Ascending aorta (tissue), 2 donors: ENCODE measurements at regions not wholly inside any gene's neighbourhood (a gene's known extent, or its start where the extent isn't known, plus 50 kb on each side); places are given as distances from the start of the nearest gene placed in this dataset.

Experiments
- DNase-seq, 2 donors: peaks; one replicate each; pipeline ENCODE4 v3.0.0-alpha.2; 2019; ENCODE audit warnings: low spot score in 2 of 2
- H3K27ac ChIP-seq, 2 donors: fragments of 200-600 bp; sonication (generic); one replicate each; pipeline ENCODE4 v1.5.1; 2016 to 2017; ENCODE audit warnings: mild to moderate bottlenecking in 1 of 2
- H3K27me3 ChIP-seq: fragments of 200-600 bp; sonication (generic); one replicate; pipeline ENCODE4 v1.5.1; 2017
- H3K36me3 ChIP-seq, 2 donors: fragments of 200-600 bp; sonication (generic); one replicate each; pipeline ENCODE4 v1.5.1; 2016
- H3K4me1 ChIP-seq, 2 donors: fragments of 200-600 bp; sonication (generic); one replicate each; pipeline ENCODE4 v1.5.1; 2016 to 2017; ENCODE audit warnings: mild to moderate bottlenecking in 1 of 2
- H3K4me3 ChIP-seq, 2 donors: fragments of 200-600 bp; sonication (generic); one replicate each; pipeline ENCODE4 v1.5.1; 2016 to 2017; ENCODE audit warnings: mild to moderate bottlenecking in 1 of 2
- H3K9me3 ChIP-seq, 2 donors: fragments of 200-600 bp; sonication (generic); one replicate each; pipeline ENCODE4 v1.5.1; 2016
- intact Hi-C: fragments of 100-400 bp; cut with DNase I; formaldehyde crosslinking; loops from one replicate; pipeline ENCODE4 v1.15.1; 2023
- TF ChIP-seq, protein P1 (sequence below), 3 experiments: fragments of 200-600 bp in 2 of 3; fragments of 450-650 bp in 1 of 3; sonication (generic) in 2 of 3; IDR thresholded peaks; one replicate each; pipeline ENCODE4 v1.5.1; 2016 to 2019; ENCODE audit warnings: antibody characterized with exemption in 3 of 3, mild to moderate bottlenecking in 1 of 3, moderate library complexity in 1 of 3

DNA sequence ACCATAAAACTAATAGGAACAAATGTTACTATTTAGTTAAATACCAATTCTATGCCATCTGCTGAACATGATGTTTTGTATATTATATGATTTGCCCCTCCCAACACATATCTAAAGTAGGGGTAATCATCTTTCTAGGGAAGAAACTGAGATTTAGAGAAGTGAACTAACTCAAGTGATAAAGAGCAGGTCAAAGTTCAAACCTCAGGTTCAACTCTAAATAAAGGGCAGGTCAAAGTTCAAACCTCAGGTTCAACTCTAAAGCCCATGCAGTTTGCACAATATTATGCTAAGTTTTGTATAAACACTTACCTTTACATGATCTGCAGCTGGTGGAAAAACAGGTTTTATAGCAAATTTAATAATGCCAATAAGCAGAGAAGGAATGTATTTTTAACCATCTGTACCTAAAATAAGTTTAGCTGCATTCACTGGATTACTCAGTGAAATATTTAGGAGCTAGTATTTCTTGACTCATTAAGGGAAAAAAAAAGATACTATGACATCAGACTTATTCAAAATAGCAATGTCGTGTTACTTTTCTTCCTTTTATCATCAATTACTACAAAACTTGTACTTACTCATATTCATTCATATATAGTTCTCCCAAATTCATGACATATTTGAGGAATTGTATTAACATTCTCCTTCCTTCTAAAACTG, 1194.3 kb upstream of the CELF2 start:
- no peaks in the 10 kb centered on the region for H3K36me3 ChIP-seq
- no peak overlapping the region for H3K4me3 ChIP-seq
- no peak overlapping the region for H3K27ac ChIP-seq
- no peaks in the 10 kb centered on the region for H3K27me3 ChIP-seq
- no peak for DNase-seq
- no peaks in the 10 kb centered on the region for H3K9me3 ChIP-seq
- H3K4me1 ChIP-seq = no peaks in the 10 kb centered on the region
- TF ChIP-seq, protein P1, sequence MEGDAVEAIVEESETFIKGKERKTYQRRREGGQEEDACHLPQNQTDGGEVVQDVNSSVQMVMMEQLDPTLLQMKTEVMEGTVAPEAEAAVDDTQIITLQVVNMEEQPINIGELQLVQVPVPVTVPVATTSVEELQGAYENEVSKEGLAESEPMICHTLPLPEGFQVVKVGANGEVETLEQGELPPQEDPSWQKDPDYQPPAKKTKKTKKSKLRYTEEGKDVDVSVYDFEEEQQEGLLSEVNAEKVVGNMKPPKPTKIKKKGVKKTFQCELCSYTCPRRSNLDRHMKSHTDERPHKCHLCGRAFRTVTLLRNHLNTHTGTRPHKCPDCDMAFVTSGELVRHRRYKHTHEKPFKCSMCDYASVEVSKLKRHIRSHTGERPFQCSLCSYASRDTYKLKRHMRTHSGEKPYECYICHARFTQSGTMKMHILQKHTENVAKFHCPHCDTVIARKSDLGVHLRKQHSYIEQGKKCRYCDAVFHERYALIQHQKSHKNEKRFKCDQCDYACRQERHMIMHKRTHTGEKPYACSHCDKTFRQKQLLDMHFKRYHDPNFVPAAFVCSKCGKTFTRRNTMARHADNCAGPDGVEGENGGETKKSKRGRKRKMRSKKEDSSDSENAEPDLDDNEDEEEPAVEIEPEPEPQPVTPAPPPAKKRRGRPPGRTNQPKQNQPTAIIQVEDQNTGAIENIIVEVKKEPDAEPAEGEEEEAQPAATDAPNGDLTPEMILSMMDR (IDR thresholded peaks at IDR 0.05) = no peak
- intact Hi-C loops = no loop called here

DNA sequence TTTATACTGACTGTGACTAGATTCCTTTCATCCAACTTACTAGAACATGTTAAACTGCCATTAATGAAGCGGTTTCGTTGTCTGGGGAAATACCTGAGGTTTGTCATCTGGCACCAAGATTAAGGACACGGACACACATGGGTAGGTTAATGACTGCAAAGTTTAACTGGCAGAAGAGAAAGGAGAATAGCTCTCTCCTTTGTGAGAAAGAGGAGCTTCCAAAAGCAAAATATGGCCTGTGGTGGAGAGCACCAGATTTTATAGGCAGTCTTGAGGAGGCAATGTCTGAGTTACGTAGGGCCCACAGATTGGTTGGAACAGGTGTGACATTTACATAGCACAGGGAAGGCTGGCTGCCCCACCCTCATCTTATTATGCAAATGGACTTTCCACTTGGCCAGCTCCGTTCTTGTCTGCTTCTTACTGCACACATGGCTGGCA, 1193.0 kb upstream of the CELF2 start:
- Histone ChIP-seq H3K4me3 (no peak overlapping the region), H3K36me3 (no peaks in the 10 kb centered on the region), H3K27ac (no peak overlapping the region), H3K4me1 (no peaks in the 10 kb centered on the region), H3K27me3 (no peaks in the 10 kb centered on the region), H3K9me3 (no peaks in the 10 kb centered on the region)
- no peak for DNase-seq
- intact Hi-C loops = no loop called here
- TF ChIP-seq, protein P1 (IDR thresholded peaks at IDR 0.05) = no peak

DNA sequence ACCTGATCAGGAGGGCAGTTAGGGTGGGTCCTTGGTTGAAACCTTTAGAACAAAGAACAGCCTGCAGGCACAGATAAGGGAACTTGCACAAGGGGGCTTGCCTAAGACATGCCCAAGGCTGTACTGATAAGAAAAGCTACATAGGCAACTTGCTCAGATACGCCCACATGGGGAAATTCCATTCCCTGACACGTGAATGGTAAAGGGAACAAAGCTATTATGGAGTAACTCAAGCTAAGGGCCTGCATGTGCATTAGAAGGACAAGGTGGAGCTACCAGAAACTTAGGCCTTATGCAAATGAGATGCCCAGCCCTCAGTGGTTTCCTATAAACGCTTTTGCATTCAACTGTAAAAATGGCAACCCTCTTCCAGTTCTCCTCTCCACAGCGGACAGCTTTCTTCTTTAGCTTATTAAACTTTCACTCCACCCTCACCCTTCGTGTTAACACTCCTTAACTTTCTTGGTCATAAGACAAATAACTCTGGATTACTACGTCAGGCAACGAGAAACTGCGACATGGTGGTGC, 1192.1 kb upstream of the CELF2 start:
- Histone ChIP-seq H3K4me3 (no peak overlapping the region), H3K27me3 (no peaks in the 10 kb centered on the region), H3K36me3 (no peaks in the 10 kb centered on the region), H3K9me3 (no peaks in the 10 kb centered on the region), H3K27ac (no peak overlapping the region), H3K4me1 (no peaks in the 10 kb centered on the region)
- TF ChIP-seq, protein P1 (IDR thresholded peaks at IDR 0.05) = no peak
- intact Hi-C loops = no loop called here
- DNase-seq = no peak

DNA sequence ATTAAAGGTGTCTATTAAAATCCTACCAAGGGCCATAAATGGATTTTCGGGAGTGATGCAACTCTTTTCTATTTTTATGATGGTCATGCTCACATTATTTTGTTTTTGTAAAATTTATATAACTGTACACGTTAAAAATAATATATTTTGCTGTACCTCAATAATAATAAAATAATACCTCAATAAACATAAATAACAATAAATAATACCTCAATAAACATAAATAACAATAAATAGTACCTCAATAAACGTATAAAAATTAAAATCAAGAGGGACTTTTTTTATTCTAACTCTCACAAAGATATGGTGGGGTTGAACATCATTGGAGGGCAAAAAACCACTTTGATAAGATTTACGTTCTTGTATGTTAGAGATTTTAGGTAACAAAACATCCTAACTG, 1189.6 kb upstream of the CELF2 start:
- no peak overlapping the region for H3K4me3 ChIP-seq
- H3K9me3 ChIP-seq = no peaks in the 10 kb centered on the region
- TF ChIP-seq, protein P1 (IDR thresholded peaks at IDR 0.05) = no peak
- DNase-seq = no peak
- no peaks in the 10 kb centered on the region for H3K36me3 ChIP-seq
- intact Hi-C loops = no loop called here
- no peaks in the 10 kb centered on the region for H3K27me3 ChIP-seq
- H3K27ac ChIP-seq = no peak overlapping the region
- no peaks in the 10 kb centered on the region for H3K4me1 ChIP-seq

DNA sequence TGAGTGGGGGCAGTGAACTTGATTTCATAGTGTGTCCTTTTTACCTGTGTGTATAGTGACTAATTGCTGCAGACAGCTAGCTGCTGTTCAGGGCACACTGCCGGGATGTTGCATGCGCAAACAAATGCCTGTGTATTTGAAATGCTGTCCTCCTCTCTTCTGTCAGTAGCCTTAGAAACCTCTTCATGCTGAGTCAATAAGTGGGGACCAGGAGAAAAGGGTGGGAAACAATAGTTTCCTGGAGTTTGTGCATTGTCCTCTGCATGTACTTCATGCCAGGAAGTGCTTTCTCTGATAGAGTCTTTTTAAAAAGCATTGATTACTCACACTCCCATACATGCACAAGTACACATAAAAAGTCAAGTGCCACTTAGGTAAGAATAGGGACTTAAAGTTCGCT, 1183.7 kb upstream of the CELF2 start:
- Histone ChIP-seq H3K36me3 (no peaks in the 10 kb centered on the region), H3K27ac (no peak overlapping the region), H3K4me3 (no peak overlapping the region), H3K27me3 (no peaks in the 10 kb centered on the region), H3K9me3 (no peaks in the 10 kb centered on the region), H3K4me1 (no peaks in the 10 kb centered on the region)
- TF ChIP-seq, protein P1 (IDR thresholded peaks at IDR 0.05) = no peak
- intact Hi-C loops = no loop called here
- DNase-seq = no peak
